Lower leg skin (tissue), 3 donors: ENCODE measurements at regions not wholly inside any gene's neighbourhood (a gene's known extent, or its start where the extent isn't known, plus 50 kb on each side); places are given as distances from the start of the nearest gene placed in this dataset.

Experiments used
- POLR2A ChIP-seq, 2 donors: fragments of 450-650 bp; IDR thresholded peaks; one replicate each; pipeline ENCODE4 v1.6.1; 2016 to 2017; ENCODE audit warnings: antibody characterized with exemption in 2 of 2, mild to moderate bottlenecking in 1 of 2, moderate library complexity in 1 of 2
- TF ChIP-seq, protein P1 (sequence below), 3 donors: fragments of 450-650 bp; IDR thresholded peaks; one replicate each; pipeline ENCODE4 v1.5.1; 2016; ENCODE audit warnings: antibody characterized with exemption in 3 of 3, mild to moderate bottlenecking in 3 of 3, moderate library complexity in 2 of 3

DNA sequence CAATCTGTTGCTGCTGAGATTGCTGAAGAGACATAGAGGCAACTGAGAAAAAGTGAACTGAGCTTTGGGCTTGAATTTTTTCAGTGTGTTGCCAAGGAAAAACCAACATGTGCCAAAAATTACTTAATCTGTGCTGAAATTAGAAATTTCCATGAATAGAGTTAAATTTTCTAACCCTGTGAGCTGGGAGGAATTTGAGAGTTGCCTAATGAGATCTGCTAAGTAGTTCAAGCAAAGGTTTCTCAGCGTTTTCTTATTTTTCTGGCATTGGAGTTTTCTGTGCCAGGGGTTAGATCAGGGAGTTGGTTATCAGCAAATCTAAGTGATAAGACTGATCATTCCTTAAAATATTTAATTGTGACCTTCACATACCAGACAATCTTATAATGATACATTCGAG lies 457.5 kb upstream of the GNPDA2 start:
- TF ChIP-seq, protein P1, sequence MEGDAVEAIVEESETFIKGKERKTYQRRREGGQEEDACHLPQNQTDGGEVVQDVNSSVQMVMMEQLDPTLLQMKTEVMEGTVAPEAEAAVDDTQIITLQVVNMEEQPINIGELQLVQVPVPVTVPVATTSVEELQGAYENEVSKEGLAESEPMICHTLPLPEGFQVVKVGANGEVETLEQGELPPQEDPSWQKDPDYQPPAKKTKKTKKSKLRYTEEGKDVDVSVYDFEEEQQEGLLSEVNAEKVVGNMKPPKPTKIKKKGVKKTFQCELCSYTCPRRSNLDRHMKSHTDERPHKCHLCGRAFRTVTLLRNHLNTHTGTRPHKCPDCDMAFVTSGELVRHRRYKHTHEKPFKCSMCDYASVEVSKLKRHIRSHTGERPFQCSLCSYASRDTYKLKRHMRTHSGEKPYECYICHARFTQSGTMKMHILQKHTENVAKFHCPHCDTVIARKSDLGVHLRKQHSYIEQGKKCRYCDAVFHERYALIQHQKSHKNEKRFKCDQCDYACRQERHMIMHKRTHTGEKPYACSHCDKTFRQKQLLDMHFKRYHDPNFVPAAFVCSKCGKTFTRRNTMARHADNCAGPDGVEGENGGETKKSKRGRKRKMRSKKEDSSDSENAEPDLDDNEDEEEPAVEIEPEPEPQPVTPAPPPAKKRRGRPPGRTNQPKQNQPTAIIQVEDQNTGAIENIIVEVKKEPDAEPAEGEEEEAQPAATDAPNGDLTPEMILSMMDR (IDR thresholded peaks at IDR 0.05), result no peak
- TF ChIP-seq POLR2A (IDR thresholded peaks at IDR 0.05), result no peak
